ENCODE measurements at regions not wholly inside any gene's neighbourhood (a gene's known extent, or its start where the extent isn't known, plus 50 kb on each side); places are given as distances from the start of the nearest gene placed in this dataset.

DNA sequence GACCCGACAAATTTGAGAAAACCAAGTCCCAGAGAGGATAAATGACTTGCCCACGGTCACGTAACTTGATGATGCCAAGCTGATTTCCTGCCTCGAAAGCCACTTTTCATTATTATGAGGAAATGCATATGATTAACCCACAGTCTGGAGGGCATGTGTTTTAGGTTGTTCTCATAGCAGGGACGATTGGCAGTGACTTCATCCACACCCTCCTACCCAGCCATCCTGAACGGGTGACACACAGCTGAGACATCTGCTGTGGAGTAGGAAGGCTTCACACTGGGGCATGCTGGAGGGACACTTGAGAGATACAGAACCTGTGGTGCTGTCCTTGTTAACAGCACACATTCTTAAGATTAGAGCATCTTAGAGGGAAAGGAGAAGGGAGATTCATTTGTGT, 65.4 kb upstream of the WDFY2 start:
- DNase-seq (ENCODE audit: low read depth): no peak

- peak; percentile 58 for DNase-seq (ENCODE audit: low read depth)
Observed at GRCh38 chr13:51519771-51520216, 64.5 kb upstream of the WDFY2 start.

DNA sequence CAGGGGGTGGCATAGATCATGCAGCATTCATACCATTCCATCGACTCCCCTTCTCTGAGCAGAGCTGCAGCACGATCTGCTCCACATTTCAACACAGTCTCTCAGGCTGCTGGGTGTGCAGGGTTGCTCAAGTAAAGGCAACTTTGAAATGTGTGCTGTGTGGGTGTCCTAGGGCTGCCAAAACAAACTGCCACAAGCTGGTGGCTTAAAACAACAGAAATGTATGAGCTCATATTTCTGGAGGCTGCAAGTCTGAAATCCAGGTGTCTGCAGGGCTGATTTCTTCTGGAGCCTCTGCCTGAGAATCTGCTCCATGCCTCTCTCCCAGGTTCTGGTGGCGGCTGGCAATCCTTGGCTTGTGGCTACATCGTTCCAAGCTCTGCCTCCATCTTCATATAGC, 63.7 kb upstream of the WDFY2 start:
- peak; percentile 27 for DNase-seq (ENCODE audit: low read depth)

DNA sequence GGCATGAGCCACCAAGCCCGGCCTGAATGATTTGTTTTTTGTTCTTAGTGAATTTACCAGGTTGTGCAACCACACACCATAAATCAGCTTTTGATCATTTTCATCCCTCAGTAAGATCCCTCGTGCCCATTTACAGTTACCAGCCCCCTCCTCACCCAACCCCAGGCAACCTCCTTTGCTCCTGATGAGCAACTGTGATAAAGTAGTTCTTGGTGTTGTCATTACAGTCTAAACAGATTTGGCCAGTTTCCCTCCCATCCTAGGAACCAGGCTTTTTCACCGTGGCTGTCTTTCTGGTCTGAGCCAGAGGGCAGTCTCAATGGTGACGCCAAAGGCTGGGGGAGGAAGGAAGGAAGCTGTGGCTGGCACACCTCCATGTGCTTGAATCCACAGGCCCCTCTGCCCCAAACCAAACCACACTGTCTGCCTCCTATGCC, 61.2 kb upstream of the WDFY2 start:
- no peak for DNase-seq (ENCODE audit: low read depth)

GRCh38 chr13:51524312-51524711, 60.0 kb upstream of the WDFY2 start:
- DNase-seq (ENCODE audit: low read depth): no peak

GRCh38 chr13:51524829-51525566, 59.3 kb upstream of the WDFY2 start:
- DNase-seq (ENCODE audit: low read depth): no peak

- no peak for DNase-seq (ENCODE audit: low read depth)
Observed at GRCh38 chr13:51525567-51526167, 58.6 kb upstream of the WDFY2 start.

DNA sequence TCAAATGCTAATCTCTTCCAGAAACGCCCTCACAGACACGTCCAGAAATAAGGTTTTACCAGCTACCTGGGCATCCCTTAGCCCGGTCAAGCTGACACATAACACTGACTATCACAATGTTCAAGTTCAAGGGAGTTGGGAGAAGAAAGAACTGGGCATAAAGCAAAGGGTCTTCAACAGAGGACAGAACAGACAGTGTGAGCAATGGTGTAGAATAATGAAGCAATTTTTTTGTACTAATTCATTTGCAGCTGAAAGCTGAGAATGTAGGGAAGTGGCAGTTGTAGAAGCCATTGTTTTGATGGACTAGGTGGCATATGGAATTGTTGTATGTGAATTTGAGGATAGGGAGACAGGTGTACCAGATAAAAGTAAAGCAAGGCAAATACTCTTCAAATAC, 58.1 kb upstream of the WDFY2 start:
- no peak for DNase-seq (ENCODE audit: low read depth)

DNA sequence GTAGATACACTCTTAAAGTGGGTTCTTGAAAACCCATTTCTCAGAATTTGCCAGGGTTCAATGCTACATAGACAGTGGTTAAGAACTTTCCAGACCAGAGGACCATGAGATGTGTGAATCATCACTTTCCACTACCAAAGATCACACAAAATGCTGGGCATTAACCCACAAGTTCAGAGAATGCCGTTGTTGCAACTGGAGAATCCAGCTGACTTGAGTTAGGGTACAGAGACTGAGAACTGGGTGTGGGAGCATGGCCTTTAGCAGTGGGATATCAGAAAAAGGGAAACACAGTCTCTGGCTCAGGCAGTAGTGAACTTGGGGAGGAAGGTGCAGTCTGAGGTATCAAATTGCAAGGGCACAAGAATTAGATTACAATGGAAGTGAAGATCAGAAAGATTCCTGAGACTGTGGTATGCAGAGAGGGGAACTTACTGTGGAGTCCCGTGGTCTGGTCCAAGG, 51.5 kb upstream of the WDFY2 start:
- no peak for DNase-seq (ENCODE audit: low read depth)

DNA sequence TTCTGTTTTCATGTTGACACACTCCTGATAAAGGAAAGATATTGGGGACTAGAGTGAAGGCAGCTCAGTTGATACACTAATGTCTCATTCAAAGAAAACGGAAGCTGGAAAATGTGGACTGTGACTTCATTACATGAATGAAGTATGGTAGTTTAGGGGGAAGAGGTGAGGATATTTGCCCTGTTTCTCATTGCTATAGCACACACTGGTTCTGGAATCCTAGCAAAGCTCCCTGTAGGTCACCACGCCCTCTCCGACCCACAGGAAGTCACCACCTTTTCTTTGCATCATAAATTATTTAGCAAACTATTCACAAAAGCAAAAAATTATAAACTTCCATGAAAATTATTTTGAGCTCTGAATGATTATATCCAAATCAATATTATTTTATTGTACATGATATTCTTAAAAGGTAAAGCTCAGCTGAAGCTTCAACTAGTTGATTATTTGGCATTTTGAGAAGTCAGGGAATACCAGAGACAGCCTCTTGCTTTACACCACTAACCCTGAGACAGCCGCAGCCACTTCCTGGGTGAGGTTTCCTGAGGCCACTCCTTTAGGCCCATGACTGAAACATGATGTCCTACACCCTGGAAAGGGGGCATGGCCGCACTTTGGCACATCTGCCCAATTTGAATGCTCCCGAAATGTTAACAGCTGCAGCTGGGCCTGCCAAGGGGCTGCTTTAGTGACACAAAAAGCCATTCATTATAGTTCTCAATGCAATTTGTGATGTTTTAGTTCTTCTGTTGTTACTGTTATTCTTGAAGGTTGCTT, 50.0 kb upstream of the WDFY2 start:
- no peak for DNase-seq (ENCODE audit: low read depth)
